ENCODE measurements at regions not wholly inside any gene's neighbourhood (a gene's known extent, or its start where the extent isn't known, plus 50 kb on each side); places are given as distances from the start of the nearest gene placed in this dataset.
A peak's percentile ranks its signal among the peaks of the same experiment; 100 is the strongest.

- TF ChIP-seq MAX (IDR thresholded peaks at IDR 0.05; ENCODE audit: low read depth) (no peak), REST (IDR thresholded peaks at IDR 0.05; ENCODE audit: low read depth, low read length) (no peak), FOSL2 (IDR thresholded peaks at IDR 0.05; ENCODE audit: borderline replicate concordance, low read depth) (no peak)
These were observed 143.8 kb downstream of the NECTIN1 start (continued) for GRCh38 chr11:119585043-119585781.

GRCh38 chr11:119584193-119585042, 144.6 kb downstream of the NECTIN1 start:
- H3K4me1 ChIP-seq (ENCODE audit: control insufficient read depth in 1 of 2, insufficient read depth in 2 of 2, low read depth in 1 of 2, low read length in 1 of 2), result peaks cover 7 to 13% of the 10 kb centered on the region in 2 experiments; a peak in 2 of 4 replicates
- 0% methylated on average over 7 of the region's 56 CpGs for WGBS (ENCODE audit: low lambda C conversion rate)
- H3K9me3 ChIP-seq, result no peaks in the 10 kb centered on the region
- CTCF ChIA-PET, result interaction anchor here (0.7 to 2.3 kb wide), 9 partner anchors 8 to 523 kb away, joined by 3 to 14 read pairs (median 5); no protein-coding TSS in a partner anchor
- H3K4me3 ChIP-seq (ENCODE audit: low read depth in 2 of 2, low read length in 1 of 2), result peak overlapping the region; percentile 50 to 62
- H3F3A ChIP-seq (replicated peaks; ENCODE audit: insufficient read depth), result peaks cover 4% of the 10 kb centered on the region
- H3K27me3 ChIP-seq (ENCODE audit: insufficient read depth), result no peaks in the 10 kb centered on the region
- no peaks in the 10 kb centered on the region for H3K79me2 ChIP-seq (ENCODE audit: insufficient read depth)
- H3K9ac ChIP-seq, result peak overlapping the region; percentile 50
- H3K27ac ChIP-seq (ENCODE audit: low read depth in 2 of 2, low read length in 1 of 2), result no peak overlapping the region
- H4K20me1 ChIP-seq (ENCODE audit: insufficient read depth), result no peaks in the 10 kb centered on the region
- no peaks in the 10 kb centered on the region for H3K36me3 ChIP-seq (replicated peaks in 1 of 2; ENCODE audit: control insufficient read depth in 1 of 2, insufficient read depth in 2 of 2, low read length in 1 of 2)
- H3K4me2 ChIP-seq, result peak overlapping the region; percentile 82
- no peaks in the 10 kb centered on the region for H3K9me2 ChIP-seq
- H2AFZ ChIP-seq (ENCODE audit: low read depth), result peak overlapping the region; percentile 75; the same call in 1 of the 2 replicates
- POLR2A ChIA-PET, result interaction anchor here (0.8 kb wide), 1 partner anchor 17 kb away, joined by 4 read pairs; no protein-coding TSS in a partner anchor
- DNase-seq, result peak; percentile 83
- TF ChIP-seq GATA2 (CRISPR knock-in tag; IDR thresholded peaks at IDR 0.05) (0 out of 2 replicates have a peak, but pooled peaks have one; percentile 6), FOXJ3 (CRISPR knock-in tag; IDR thresholded peaks at IDR 0.05) (no peak), MAX (IDR thresholded peaks at IDR 0.05; ENCODE audit: low read depth) (peak; percentile 71), TAF1 (IDR thresholded peaks at IDR 0.05; ENCODE audit: borderline replicate concordance, low read depth, low read length) (0 out of 2 replicates have a peak, but pooled peaks have one; percentile 3), FOXM1 (IDR thresholded peaks at IDR 0.05; ENCODE audit: low read depth) (0 out of 2 replicates have a peak, but pooled peaks have one; percentile 10), PBX3 (IDR thresholded peaks at IDR 0.05) (peak; percentile 48), IRF3 (IDR thresholded peaks at IDR 0.05; ENCODE audit: low read depth, low read length) (no peak), MXI1 (IDR thresholded peaks at IDR 0.05; ENCODE audit: low read depth, low read length) (0 out of 2 replicates have a peak, but pooled peaks have one; percentile 4), TCF12 (IDR thresholded peaks at IDR 0.05) (peak; percentile 29; the same call in 1 of the 2 replicates), GABPA (IDR thresholded peaks at IDR 0.05; ENCODE audit: low read depth) (0 out of 2 replicates have a peak, but pooled peaks have one; percentile 29), USF1 (IDR thresholded peaks at IDR 0.05; ENCODE audit: borderline replicate concordance, low read depth) (no peak; the same call in 1 of the 2 replicates), RAD21 (IDR thresholded peaks at IDR 0.05; ENCODE audit: low read length) (no peak), JUND (IDR thresholded peaks at IDR 0.05) (no peak), RXRA (IDR thresholded peaks at IDR 0.05; ENCODE audit: borderline replicate concordance, low read depth) (peak; percentile 28; the same call in 1 of the 2 replicates), USF2 (IDR thresholded peaks at IDR 0.05; ENCODE audit: borderline replicate concordance, low read depth, low read length) (no peak), NFIC (IDR thresholded peaks at IDR 0.05; ENCODE audit: borderline replicate concordance) (peak; percentile 31; the same call in 1 of the 2 replicates), TEAD4 (IDR thresholded peaks at IDR 0.05; ENCODE audit: borderline replicate concordance, insufficient read depth) (peak; percentile 52; the same call in 1 of the 2 replicates), ELF1 (IDR thresholded peaks at IDR 0.05) (no peak)

Data from SK-N-SH (cell line).